ENCODE measurements at regions not wholly inside any gene's neighbourhood (a gene's known extent, or its start where the extent isn't known, plus 50 kb on each side); places are given as distances from the start of the nearest gene placed in this dataset.

DNA sequence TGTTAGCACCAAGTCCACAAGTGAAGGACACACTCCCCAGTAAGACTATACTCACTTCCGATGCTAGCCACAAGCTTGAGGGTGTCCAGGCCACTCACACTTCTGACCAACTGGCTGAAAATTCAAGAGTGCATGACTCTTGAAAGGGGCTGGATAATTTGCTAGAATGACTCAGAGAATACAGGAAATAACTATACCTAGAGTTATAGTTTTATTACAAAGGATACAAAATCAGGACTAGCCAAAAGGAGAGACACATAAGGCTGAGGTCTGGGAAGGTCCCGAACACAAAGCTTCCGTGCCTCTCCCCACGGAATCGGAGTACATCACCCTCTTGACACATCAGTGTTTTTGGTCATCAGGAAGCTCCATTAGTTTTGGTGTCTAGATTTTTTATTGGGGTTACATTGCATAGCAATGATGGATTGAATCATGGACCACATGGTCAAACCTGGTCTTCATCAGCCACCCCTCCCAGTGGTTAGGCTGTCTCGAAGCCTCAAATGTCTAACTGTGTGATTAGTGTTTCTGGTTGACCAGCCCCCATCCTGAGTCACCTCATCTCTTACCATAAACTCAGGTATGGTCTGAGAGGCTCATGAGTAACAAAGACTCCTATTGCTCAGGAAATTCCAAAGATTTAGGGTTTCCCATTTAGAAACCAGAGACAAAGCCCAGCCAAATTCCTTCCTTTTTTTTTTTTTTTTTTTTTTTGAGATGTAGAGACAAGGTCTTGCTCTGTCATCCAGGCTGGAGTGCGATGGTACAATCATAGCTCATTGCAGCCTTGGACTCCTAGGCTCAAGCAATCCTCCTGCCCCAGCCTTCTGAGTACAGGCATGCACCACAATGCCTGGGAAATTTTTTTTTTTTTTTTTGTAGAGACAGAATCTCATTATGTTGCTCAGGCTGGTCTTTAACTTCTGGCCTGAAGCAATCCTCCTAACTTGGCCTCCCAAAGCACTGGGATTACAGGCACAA lies 472.0 kb upstream of the TBX3 start:
- H3K27me3 ChIP-seq: no peaks in the 10 kb centered on the region
- no peaks in the 10 kb centered on the region for H3K36me3 ChIP-seq
- peak; percentile 81 for DNase-seq
- no peak overlapping the region for H3K4me3 ChIP-seq
- no peaks in the 10 kb centered on the region for H3K9me3 ChIP-seq

DNA sequence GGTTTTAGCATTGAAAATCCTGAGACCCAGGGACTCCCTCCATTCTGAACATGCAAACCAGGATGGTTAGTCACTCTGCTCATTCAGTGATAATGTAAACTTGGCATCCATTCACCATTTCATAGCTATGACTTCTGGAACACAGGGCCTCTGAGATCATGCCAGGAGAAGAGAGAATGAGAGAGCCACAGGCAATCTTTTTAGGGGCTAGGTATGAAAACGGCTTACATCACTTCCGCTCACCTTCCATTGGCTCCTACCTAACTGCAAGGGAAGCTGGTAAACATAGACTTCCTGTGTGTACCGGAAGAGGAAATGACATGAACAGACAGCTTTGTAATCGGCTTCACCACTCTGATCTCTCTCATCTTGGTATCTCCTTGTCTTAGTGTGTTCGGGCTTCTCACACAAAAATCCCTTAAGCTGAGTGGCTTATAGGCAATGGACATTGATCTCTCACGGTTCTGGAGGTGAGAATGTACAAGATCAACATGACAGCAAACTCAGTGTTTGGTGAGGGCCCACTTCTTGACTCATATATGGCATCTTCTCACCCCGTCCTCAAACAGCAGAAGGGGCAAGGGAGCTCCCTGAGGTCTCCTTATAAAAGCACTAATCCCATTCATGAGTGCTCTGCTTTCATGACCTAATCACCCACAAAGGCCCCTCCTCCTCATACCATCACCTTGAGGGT lies 465.9 kb upstream of the TBX3 start:
- Histone ChIP-seq H3K36me3 (no peaks in the 10 kb centered on the region), H3K4me3 (no peak overlapping the region)

DNA sequence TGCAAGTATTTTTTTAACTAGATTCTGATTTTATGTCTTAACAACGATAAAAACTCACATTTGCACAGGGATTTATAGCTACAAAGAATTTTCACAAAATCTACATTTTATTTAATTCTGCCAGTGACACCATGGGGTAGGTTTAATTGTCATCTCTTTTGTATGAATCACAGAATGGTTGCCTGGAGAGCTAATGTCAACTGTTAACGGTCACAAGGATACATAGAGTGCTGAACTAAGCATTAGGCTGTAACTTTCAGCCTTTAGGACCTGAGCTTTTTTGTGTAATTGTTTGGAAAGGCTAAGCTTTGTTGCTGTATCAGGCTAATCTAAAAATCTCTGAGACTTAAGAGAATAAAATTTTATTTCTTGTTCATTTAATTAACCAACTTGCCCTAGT lies 465.3 kb upstream of the TBX3 start:
- Histone ChIP-seq H3K9me3 (peaks cover 2% of the 10 kb centered on the region; the same call in 1 of the 2 replicates), H3K4me3 (no peak overlapping the region)

More for the DNA sequence above, 465.9 kb upstream of the TBX3 start:
- Histone ChIP-seq H3K9me3 (peaks cover 2% of the 10 kb centered on the region; the same call in 1 of the 2 replicates), H3K27me3 (no peaks in the 10 kb centered on the region)
- DNase-seq: peak; percentile 75

DNA sequence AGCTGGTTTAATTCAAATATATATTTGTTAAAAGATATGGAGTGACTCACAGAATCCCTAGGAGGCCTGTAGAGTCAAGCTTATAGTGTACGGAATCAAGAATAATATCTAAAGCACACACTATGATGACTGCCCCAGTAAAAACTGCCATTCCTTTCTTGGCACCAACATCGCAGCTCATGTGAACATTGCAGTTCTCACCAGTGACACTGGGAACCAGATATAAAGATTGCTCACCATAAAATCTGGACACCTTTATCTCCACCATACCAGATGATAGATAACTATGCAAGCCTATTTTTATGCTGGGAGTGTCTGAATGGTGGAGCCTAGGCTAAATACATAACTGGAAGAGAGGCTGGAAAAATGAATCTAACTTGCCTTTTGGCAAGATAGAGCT lies 463.9 kb upstream of the TBX3 start:
- Histone ChIP-seq H3K27me3 (no peaks in the 10 kb centered on the region), H3K4me3 (no peak overlapping the region), H3K9me3 (peaks cover 2% of the 10 kb centered on the region; the same call in 1 of the 2 replicates), H3K36me3 (no peaks in the 10 kb centered on the region)
- DNase-seq: no peak

More for the DNA sequence above, 465.3 kb upstream of the TBX3 start:
- Histone ChIP-seq H3K27me3 (no peaks in the 10 kb centered on the region), H3K36me3 (no peaks in the 10 kb centered on the region)
- no peak for DNase-seq

DNA sequence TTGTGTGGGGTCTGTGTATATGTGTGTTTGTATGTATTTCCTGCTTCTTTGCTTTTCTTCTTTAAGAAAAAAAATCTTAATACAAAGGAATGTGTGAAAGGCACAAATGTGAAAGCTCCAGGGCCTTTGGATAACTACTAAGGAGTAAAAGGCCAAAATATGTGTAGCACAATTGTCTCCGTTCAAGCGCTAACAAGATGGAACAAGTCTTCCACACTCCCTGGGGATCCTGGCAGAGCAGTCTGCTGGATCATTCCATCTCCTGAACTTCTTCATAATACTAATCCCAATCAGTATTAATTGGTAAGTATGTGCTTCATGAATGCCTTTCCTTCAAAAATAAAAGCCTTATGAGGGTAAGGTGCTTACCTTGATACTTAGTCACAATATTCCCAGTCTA lies 462.5 kb upstream of the TBX3 start:
- H3K27me3 ChIP-seq: no peaks in the 10 kb centered on the region
- no peak overlapping the region for H3K4me3 ChIP-seq
- no peaks in the 10 kb centered on the region for H3K36me3 ChIP-seq
- no peak for DNase-seq
- peaks cover 2% of the 10 kb centered on the region; the same call in 1 of the 2 replicates for H3K9me3 ChIP-seq

DNA sequence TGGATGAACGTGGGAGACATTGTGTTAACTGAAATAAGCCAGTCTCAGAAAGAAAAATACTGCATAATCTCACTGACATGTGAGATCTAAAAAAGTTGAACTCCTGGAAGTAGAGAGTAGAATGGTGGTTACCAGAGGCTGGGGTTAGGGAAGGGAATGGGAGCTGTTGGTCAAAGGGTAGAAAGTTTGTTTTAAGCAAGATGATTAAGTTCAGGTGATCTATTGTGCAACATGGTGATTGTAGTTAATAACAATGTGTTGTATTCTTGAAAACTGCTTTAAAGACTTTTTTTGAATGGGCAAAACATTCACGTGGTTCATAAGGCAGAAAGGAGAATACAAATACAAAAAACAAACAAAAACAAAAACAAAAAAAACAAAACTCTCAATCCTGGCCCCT lies 460.4 kb upstream of the TBX3 start:
- Histone ChIP-seq H3K4me3 (no peak overlapping the region), H3K9me3 (no peaks in the 10 kb centered on the region; the same call in 1 of the 2 replicates), H3K36me3 (no peaks in the 10 kb centered on the region), H3K27me3 (no peaks in the 10 kb centered on the region)
- DNase-seq: no peak

DNA sequence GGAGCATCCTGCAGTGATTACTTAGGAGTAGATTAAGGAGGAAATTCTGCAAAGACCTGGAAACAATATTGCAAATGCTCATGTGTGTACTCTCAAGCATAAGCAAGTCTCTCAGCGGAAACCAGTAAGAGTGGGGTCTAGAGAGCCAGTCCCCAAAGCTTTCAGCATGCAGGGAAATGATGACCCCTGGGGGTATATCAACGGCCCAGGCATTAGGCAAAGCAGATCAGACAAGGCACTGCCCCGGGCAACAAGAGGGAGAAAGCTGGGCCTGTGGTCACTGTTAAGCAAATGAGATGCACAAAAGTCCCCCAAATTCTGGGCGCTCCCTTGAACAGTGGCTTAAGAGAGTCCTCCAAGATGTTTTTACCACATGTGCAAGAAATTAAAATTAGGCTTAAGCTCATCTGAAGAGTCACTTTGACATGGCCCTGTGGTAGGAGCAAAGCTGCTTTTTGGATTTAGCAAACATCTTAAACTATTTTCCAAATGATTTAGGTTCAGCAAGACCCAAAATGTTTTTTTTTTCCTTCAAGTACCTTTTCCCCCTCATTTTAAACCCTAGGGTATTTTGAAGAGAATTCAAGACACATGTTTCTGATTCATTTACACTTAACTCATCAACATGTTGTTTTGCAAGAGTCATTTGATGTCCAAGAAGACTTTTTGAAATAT lies 457.1 kb upstream of the TBX3 start:
- no peak for DNase-seq
- Histone ChIP-seq H3K9me3 (no peaks in the 10 kb centered on the region), H3K27me3 (no peaks in the 10 kb centered on the region), H3K36me3 (no peaks in the 10 kb centered on the region), H3K4me3 (no peak overlapping the region)

DNA sequence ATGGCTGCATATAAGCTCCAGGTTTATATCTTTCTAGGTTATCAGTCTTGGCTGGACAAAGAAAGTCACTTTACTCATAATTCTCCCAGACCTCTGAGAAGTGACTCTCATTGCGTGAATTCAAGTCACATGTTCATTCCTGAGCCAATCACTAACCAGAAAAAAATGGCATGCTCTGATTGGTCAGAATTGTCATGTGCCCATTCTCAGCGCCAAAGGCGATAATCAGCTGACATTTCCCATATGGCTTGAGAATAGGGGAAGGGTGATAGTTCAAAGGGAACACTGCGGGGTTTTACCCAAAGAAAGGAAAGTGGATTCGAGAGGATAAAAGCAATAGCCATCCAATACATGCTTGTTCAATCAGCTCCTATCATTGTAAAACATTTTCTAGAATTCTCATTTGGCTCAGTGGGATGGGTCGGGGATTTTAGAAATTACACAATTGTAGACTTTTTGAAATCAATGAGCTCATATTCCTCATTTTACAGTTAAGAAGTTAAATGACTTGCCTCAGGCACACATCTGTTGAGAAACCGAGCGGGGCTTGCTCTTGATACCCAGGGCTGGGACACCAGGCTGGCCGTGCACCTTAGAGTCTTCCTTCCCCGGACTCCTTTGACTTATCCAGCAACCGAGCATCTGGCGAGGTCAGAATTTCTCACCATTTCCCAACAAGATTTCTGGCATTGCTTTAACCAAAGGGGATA lies 454.0 kb upstream of the TBX3 start:
- Histone ChIP-seq H3K36me3 (no peaks in the 10 kb centered on the region), H3K9me3 (no peaks in the 10 kb centered on the region; the same call in 1 of the 2 replicates), H3K4me3 (no peak overlapping the region), H3K27me3 (no peaks in the 10 kb centered on the region)
- no peak for DNase-seq

DNA sequence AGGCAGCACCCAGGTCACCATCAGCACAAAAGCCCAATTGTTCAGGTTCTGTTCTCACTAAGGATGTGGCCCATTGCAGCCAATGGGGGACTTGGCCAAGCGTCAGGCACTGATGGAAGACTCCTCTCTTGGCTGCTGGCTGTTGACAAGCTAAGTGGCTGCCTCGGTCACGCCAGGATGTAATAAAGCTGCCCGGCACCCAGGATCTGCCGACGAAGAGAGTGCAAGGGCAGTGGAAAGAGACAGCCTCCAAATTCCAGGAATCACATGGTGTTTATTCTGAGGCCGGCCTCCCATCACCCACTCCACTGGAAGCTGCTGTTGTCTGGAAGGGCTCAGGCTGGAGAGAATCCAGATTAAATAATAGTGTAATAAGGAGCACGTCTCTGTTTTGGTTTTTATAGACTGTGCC lies 451.8 kb upstream of the TBX3 start:
- Histone ChIP-seq H3K36me3 (no peaks in the 10 kb centered on the region), H3K4me3 (no peak overlapping the region)
- peak; percentile 30 for DNase-seq

DNA sequence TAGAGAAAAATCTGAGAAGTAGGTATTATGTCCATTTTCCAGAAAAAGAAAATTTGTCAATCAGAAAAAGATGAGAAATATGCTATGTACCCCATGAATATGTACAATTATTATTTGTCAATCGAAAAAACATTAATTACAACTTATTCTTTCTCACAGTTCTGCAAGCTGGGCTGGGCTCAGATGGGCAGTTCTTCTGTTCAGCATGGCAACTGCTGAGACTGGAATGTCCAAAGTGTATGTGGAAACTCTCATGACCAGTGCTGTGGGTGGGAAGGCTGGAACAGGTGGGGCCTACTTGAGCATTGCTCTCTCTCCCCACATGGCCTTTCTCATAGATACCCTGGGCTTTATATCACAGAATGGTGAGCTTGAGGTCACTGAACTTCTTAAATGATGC lies 450.3 kb upstream of the TBX3 start:
- no peak for DNase-seq
- H3K27me3 ChIP-seq: no peaks in the 10 kb centered on the region
- no peaks in the 10 kb centered on the region for H3K36me3 ChIP-seq
- H3K4me3 ChIP-seq: no peak overlapping the region
- no peaks in the 10 kb centered on the region; the same call in 1 of the 2 replicates for H3K9me3 ChIP-seq

More for the DNA sequence above, 451.8 kb upstream of the TBX3 start:
- Histone ChIP-seq H3K27me3 (no peaks in the 10 kb centered on the region), H3K9me3 (no peaks in the 10 kb centered on the region; the same call in 1 of the 2 replicates)

DNA sequence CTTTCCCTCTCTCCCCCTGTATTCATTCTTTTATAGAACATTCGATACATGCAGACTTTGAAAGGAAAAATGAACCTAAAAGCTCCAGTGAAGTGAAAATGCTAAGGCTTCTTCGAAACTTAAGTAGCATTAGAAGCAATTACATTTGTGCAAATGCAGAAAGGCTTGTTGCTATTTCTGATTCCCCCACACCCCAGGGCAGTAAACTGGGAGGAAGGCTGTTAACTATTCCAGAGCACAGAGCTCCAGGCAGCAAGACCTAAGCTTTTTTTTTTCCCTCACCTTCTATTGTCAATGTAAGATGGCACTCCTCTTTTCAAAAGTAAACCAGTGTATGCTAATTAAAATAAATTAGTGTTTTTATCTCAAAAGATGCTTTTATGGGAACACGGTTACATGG lies 448.9 kb upstream of the TBX3 start:
- H3K27me3 ChIP-seq: no peaks in the 10 kb centered on the region
- no peaks in the 10 kb centered on the region for H3K36me3 ChIP-seq
- H3K9me3 ChIP-seq: no peaks in the 10 kb centered on the region; the same call in 1 of the 2 replicates
- no peak for DNase-seq
- H3K4me3 ChIP-seq: no peak overlapping the region

DNA sequence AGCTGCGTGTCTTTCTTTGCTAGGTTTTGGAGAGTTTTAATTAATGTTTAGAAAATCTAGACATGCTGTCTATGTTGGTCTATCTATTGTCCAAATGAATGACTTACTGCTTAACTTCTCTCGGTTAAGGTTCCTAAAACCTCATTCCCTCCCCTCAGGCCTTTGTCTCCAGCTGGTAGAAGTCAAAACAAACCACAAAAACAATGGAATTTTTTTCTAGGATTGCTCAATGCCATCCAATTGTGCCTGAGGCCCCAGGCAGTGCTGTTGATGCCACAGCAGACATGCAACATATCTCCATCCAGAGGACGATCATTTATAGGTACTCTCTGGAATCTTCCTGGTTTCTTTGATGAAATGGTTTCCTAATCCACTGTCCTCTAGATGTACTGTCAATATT lies 448.2 kb upstream of the TBX3 start:
- no peaks in the 10 kb centered on the region; the same call in 1 of the 2 replicates for H3K9me3 ChIP-seq
- no peak for DNase-seq
- H3K27me3 ChIP-seq: no peaks in the 10 kb centered on the region
- H3K4me3 ChIP-seq: no peak overlapping the region
- H3K36me3 ChIP-seq: no peaks in the 10 kb centered on the region

DNA sequence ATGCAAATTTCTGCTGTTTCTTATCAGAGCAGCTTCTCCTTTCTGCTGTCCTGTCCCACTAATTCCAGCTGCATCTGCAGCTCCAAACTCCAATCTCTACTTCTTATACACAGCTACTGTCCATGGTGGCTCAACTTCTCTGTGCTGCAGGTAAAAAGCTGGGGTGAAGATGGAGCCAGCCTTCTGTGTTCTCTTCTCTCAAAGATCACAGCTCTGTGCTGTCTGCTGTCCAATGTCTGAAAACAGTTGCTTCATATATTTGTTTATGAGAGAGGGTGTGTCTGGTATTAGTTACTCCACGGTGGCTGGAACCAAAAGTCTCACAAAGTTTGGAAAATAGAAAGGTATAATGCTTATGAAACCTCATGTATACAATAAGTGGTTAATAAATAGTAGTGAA lies 445.8 kb upstream of the TBX3 start:
- Histone ChIP-seq H3K4me3 (no peak overlapping the region), H3K27me3 (no peaks in the 10 kb centered on the region), H3K36me3 (no peaks in the 10 kb centered on the region), H3K9me3 (no peaks in the 10 kb centered on the region; the same call in 1 of the 2 replicates)
- DNase-seq: no peak

DNA sequence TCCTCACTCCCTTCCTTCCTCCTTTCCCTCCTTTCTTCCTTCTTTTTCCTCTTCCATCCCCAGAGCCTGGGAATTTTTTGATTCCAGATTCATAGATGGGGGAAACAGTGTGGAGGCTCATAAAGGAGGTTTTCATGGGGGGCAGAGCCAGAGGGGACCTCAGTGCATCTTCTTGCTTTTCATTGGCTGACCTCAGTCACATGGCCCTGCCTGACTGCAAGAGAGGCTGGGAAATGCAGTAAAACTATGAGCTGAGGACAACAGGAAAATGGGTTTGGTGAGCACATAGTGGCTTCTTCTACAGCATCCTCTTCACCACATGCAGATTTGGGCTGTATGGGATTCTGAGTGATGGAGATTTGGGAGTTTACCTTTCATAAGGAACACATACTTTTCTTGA lies 437.1 kb upstream of the TBX3 start:
- Histone ChIP-seq H3K36me3 (no peaks in the 10 kb centered on the region), H3K4me3 (no peak overlapping the region), H3K27me3 (no peaks in the 10 kb centered on the region), H3K9me3 (no peaks in the 10 kb centered on the region)
- DNase-seq: no peak

DNA sequence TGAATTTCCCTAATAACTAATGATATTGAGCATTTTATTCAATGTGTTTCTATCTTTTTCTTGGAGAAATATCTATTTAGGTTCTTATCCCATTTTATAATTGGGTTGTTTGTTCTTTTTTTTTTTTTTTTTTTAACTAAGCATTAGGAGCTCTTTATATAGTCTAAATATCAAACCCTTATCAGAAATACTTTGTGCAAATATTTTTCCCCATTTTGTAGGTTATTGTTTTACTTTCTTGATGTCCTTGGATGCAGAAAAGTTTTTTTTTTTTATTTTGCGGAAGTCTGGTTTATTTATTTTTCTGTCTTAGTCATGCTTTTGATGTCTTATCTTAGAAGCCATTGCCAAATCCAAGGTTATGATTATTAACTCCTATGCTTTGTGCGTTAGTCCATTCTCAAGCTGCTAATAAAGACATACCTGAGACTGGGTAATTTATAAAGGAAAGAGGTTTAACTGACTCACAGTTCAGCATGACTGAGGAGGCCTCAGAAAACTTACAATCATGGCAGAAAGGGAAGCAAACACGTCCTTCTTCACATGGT lies 434.3 kb upstream of the TBX3 start:
- no peaks in the 10 kb centered on the region for H3K36me3 ChIP-seq
- no peak for DNase-seq
- no peak overlapping the region for H3K4me3 ChIP-seq
- no peaks in the 10 kb centered on the region for H3K9me3 ChIP-seq
- H3K27me3 ChIP-seq: no peaks in the 10 kb centered on the region

DNA sequence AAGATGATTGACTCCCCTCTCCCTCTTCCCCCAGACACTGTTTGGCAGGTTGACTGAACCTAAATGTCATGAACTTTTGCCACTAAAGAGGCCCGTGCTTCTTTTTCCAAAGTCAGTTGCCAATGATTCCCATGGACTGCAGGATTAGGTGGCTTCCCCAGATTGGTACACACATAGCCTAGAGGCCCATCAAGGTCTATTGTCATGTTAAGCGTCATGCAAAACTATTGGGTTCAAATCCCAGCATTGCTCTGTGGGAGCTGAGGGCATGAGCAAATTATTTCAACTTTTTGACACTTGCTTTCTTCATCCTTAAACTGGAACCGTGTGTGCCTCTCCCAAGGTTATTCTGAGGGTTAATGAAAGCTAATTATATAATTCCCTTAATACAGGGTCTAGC lies 430.2 kb upstream of the TBX3 start:
- Histone ChIP-seq H3K27me3 (no peaks in the 10 kb centered on the region), H3K36me3 (no peaks in the 10 kb centered on the region), H3K9me3 (no peaks in the 10 kb centered on the region), H3K4me3 (no peak overlapping the region)
- DNase-seq: no peak
